GM21529 (cell line): ENCODE measurements at regions not wholly inside any gene's neighbourhood (a gene's known extent, or its start where the extent isn't known, plus 50 kb on each side); places are given as distances from the start of the nearest gene placed in this dataset.
"Not testable (repeated sequence)": the region's sequence is repeated elsewhere in the genome, so short reads cannot be mapped to it uniquely, and the experiment has no call there.

Source experiments
- ATAC-seq: cut with Tn5 transposase; IDR thresholded peaks from one replicate; pipeline ENCODE4 v1.9.1; 2021; ENCODE audit not compliant: unreplicated experiment

DNA sequence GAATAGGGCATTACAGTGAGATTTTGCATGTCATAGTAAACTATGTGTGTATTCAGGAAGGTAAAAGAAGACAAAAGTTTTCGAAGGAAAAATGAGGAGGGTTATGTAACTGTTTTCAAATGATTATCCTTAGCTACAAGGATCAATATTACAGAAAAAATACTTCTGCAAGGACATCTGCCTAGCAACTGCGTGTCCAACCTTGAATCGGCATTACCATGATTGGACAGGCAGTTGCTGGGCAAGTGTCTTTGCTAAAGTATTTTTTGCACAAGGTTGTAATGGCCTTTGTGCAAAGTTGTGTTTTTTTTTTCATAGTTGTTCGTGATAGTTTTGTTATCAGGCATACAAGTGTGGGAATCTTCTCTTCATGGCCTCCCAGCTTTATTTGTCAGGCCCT is 136.8 kb downstream of the FASLG start:
- ATAC-seq, result no peak

DNA sequence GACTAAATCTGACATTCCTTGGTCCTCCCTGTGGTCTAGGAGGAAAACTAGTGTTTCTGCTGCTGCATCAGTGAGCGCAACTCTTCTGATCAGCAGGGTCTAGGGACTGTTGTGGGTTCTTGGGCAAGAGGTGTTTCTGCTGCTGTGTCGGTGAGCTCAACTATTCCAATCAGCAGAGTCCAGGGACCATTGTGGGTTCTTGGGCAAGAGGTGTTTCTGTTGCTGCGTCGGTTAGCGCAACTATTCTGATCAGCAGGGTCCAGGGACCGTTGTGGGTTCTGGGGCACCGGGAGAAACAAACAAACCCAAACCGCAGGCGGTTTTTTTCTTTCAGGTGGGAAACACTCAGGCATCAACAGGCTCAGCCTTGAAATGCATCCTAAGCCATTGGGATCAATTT is 140.9 kb downstream of the FASLG start:
- ATAC-seq, result not testable (repeated sequence)

DNA sequence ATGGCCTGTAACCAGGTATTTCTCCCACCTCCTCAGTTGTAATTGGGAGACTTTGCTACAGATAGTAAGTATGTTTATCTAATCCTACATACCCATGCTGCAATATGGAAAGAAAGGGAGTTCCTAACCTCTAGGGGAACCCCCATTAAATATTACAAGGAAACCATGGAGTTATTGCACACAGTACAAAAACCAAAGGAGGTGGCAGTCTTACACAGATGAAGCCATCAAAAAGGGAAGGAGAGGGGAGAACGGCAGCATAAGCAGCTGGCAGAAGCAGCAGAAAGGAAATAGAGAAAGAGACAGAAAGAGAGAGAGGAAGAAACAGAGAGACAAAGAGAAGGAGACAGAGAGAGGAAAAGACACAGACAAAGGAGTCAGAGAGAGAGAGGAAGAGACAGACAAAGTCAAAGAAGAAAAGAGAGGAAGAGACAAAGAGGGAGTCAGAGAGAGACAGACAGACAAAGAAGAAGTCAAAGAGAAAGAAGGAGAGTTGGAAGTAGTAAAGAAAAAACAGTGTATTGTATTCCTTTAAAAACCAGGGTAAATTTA is 142.9 kb downstream of the FASLG start:
- ATAC-seq, result no peak

DNA sequence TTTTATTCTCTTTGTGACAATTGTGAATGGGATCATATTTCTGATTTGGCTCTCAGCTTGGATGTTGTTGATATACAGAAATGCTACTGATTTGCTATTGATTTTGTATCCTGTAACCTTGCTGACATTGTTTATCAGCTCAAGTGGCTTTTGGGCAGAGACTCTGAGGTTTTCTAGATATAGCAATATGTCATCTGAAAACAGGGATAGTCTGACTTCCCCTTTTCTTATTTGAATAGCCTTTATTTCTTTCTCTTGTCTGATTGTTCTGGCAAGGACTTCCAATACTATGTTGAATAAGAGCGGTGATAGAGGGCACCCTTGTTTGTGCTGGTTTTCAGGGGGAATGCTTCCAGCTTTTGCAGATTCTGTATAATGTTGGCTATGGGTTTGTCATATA is 150.8 kb downstream of the FASLG start:
- ATAC-seq, result no peak

DNA sequence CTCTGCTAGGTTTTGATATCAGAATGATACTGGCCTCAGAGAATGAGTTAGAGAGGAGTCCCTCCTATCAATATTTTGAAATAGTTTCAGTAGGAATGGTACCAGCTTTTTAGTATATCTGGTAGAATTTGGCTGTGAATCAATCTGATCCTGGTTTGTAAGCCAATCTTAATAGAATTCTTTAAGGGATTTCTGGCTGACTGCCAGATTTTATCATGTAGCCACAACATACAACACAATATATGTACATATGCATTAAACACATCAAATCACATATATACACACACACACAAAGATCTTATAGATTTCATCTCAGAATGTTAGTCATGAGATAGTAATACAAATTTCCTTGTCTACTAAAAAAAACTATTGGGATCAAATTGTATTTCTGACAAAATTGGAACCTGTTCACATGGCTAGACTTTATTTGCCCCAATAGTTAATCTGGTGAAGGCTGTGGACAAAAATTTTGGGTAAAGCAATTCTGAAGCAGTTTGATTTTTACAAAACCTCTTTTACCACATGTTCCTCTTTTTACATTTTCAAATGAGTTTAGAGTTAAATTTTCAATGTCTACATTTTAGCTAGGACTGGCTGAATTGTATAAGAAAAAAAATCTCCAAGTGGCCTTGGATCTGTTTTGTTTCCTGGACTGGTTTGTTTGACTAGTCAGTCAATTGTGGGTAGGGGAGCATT is 151.7 kb downstream of the FASLG start:
- ATAC-seq, result no peak

DNA sequence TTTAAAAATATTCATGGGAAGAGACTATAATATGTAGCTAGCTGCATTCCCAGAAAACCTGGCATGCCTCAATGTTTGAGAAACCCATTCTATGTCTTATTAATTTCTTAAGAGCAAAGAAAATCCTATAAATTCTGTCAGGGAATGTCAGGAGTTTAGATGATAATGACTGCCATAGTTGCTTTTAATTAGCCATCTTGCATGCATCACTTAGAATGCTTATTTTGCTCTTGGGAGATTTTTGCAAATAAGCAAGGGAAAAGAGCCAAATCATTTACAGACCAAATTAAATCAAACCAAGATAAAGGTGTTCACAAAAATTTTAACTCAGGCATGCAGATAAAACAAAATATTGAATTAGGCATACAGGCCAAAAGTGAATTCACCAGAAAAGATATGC is 152.8 kb downstream of the FASLG start:
- ATAC-seq, result no peak

DNA sequence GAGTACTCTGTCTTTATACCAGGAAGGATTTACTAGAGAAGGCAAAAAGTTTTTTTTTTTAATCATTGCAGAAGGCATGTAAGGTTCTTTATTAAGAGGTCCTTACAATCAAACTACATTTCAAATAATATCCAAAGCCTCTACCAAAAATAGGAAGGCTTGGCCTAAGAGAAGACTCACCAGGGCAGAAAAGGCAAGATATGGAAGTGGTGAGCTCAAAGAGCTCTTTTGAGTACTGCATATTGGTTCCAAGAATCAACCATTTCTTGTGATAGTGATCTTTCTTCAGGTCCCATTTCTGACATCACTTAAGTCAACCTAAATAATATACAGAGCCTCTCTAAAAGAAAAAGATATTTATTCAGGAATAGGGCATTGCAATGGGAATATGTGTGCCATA is 153.2 kb downstream of the FASLG start:
- no peak for ATAC-seq

DNA sequence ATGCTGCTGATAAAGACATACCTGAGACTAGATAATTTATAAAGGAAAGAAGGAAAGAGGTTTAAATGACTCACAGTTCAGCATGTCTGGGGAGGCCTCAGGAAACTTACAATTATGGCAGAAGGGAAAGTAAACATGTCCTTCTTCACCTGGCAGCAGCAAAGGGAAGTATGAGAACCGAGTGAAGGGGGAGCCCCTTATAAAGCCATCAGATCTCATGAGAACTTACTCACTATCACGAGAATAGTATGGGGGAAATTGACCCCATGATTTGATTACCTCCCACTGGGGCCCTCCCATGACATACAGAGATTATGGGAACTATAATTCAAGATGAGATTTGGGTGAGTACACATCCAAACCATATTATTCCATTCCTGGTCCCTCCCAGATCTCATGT is 154.4 kb downstream of the FASLG start:
- no peak for ATAC-seq

DNA sequence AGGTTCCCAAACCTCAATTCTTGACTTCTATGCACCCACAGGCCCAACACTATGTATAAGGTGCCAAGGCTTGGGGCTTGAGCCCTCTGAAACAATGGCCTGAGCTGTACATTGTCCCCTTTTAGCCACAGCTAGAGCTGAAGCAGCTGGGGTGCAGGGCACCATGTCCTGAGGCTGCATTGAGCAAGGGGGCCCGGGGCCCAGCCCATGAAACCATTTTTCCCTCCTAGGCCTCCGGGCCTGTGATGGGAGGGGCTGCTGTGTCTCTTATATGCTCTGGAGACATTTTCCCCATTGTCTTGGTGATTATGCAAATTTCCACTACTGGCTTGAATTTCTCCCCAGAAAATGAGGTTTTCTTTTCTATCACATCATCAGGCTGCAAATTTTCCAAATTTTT is 155.5 kb downstream of the FASLG start:
- no peak for ATAC-seq

DNA sequence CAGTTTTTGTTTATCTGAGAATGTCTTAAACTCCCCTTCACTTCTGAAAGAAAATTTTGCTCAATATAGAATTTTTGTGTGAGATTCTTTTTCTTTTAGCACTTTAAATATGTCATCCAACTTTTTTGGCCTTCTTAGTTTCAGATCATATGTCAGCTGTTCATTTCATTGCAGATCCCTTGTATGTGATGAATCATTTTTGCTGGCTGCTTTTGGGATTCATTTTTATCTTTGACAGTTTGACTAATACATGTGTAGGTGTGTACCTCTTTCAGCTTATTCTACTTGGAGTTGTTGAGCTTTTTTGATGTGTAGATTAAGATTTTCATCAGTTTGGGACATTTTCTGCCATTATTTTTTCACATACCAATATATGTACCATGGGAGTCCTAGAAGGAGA is 156.8 kb downstream of the FASLG start:
- no peak for ATAC-seq

DNA sequence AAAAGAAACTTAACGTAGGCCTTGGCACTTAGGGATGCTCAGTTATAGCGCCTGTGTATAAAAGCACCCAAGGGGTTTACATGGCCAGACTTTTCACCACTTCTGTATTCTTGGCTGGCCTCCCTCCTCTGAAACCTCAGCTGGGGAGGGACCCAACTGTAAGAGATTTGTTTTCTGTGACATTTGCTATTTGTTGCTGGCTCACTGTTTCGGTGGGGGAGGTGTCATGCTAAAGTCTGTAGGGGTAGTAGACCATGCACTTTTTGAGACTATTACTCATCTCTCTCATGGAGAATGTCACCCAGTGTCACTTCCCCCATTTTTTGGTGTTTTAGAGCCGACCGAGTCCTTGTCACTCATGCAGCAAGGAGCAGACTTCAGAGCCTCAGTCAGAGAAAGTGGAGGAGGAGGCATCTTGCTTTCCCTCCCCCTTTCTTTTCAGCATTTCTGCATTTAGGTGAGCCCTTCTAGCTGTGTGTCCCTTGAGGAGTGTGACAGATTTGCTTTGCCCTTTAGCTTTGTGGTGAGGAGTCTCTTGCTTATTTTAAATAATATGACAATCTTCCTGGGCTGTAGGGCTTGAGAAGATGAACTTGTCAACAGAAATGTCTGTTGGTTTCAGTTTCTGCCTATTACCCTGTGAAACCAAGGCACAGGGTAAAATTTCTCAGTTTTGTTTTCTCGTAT is 160.1 kb downstream of the FASLG start:
- peak; percentile 91 for ATAC-seq

DNA sequence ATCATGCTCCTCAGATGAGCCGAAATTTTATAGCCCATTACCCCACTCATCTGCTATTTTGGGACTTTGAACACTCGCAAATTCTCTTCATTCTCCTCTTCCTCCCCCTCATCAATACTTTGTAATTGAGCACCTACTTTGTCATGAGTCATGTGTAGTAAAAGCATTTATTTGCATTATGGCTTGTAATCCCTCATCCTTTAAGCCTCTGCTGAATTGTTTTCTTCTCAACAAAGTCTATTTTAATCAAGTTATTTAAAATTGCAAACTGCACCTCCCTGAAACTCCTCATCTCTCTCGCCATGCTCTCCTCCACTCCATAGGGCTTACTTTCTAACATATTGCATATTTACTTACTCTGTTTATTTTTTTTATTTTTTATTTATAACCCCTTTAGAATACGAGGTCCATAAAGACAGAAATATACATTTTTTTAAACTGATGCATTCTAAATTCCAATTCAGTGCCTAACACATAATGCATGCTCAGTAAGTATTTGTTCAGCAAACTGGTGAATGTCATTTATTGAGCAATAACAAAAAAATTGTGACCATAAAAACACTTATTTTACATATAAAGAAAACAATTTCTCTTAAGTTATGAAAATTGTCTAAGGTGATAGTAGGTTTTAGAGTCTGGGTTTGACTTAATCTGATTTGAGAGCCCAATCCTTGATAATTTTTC is 161.7 kb downstream of the FASLG start:
- no peak for ATAC-seq

DNA sequence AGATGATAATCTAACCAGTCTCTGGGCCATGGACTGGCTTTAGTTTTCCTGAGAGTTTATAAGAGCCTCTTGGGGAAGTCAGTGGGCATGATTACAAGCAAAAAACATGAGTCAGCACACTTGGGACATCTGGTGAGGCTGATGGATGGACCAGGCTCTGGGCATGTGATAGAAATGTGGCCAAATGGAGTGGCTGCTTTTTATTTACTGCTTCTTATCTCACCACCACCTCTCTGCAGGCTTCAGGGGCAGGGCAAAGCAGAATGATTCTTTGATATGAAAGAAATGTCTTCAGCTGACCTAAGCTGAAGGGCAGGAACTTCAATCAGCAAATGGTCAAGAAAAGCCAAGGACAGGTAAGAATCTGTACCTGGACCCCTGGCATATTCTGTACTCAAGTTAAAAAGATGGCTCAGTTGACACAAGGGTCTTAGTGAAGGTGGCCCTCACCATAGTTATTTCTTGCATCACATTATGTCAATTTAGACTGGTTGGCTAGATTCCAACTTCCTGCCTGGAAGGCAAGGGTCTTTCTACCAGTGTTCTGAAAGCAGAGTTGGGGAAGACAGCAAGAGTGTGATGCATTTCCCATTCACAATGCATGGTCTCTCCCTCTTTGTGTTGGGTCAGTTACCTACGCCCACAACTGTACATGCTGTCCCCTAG is 162.8 kb downstream of the FASLG start:
- no peak for ATAC-seq

DNA sequence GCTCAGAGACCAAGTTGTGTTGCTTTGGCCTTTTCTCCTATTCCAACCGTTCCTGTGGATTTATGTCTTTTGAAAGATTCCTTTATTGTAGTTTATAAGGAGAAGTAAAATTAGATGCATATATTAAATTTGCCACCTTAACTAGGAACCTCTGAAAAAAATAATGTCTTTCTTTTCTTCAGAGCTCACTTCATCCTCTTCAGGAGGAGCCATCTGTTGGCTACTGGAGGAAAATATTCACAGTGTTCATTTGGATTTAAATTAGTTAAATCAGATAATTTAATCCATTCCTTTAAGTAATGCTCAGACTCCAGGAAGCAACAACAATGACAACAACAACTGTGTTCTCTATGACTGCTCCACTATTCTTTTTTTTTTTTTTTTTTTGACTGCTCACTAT is 164.0 kb downstream of the FASLG start:
- no peak for ATAC-seq

DNA sequence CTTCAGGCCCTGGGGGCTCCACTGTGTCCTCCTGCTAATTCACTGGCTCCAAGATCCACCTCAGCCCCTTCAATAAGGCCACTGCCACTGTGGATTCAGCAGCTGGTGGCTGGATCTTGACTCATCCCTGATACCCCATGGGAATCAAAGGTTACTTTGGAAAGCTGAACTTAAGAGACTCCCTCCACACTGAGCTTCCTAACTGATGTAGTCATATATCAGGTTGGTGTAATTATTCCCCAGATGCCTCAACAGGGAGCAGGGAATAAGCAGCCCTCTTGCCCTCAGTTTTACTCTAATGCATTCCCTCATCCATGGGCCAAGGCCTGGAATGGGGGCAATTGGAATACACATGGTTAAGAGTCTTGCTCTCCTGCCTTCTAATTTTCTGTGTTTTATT is 164.6 kb downstream of the FASLG start:
- ATAC-seq, result no peak

DNA sequence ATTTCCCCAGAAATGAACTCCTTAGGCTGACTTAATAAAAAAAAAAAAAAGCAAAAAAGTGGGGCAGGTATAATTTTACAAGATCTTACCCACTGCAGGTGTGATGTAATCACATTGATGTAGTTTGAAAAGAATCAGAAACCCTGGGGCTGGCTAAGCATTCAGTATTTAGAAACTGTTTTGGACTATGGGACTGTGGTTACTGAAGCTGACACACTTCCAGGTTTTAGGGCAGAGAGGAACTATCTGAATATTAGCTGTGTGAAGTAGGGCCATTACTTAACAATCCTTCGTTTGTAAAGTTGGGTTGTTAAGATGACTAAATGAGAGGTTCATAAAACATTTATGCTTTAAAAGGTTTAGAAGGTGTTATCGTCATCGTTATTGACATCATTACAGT is 165.3 kb downstream of the FASLG start:
- ATAC-seq, result no peak

DNA sequence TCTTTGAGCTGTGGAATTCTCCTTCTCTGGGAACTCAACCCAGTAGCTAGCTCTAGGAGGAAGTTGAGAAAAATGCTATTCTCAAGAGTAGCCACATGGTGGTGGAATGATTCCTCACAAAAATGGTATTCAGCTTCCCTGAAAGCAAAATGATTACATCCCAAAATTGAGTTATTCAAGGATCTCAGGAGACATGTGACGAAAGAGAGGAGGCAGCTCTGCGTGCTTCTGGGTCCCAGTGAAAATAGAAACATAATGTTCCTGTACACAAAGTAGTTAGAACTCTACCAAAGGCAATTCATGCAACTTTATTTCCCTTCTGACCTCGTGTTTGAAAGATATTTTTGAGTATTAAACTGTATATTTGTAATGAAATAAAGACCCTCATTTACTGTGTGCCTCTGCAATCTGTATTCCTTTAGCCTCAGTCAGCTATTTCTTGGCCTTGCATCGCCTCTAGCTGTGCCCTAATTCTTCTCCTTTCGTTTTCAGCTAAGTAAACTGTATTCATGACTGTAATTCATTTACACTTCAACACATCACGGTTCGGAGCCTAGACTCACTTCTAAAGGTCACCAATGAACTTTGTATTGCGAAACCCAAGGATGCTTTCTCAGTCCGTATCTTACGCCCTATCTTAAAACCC is 167.3 kb downstream of the FASLG start:
- no peak for ATAC-seq

DNA sequence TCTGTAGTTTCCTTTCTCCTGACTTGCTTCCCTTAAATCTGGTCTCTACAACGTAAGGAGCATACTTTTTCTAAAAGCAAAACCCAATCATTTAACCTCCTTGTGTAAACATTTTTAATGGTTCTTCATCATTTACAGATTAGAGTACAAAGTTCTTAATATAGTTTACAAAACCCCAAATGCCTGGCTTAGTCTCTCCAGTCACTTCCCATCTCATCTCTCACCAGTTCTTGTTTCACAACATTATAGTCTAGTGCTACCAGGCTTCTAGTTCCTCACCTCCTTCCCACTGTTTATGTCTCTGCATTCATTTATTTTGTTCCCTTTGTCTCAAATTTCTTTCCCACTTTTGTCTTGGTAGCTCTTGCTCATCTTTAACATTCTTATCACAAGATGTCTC is 168.4 kb downstream of the FASLG start:
- no peak for ATAC-seq

DNA sequence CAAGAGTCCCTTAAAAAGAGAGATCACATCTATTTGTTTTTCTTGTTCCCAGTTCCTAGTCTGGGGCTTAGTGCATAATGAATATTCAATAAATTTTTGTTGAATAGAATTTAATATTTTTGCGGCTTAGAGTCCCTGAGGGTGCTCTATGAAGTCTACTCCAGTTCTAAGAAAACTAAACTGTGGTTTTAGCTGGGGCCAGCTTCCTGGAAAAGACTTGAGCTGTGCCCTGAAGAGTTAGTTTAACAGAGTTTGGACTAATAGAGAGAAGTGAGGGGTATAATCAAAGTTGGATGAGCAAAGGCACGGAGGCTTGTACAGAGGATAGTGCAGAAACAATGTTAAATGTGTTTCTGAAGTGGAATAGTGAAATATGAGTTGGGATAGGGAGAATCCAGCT is 168.9 kb downstream of the FASLG start:
- ATAC-seq, result no peak

DNA sequence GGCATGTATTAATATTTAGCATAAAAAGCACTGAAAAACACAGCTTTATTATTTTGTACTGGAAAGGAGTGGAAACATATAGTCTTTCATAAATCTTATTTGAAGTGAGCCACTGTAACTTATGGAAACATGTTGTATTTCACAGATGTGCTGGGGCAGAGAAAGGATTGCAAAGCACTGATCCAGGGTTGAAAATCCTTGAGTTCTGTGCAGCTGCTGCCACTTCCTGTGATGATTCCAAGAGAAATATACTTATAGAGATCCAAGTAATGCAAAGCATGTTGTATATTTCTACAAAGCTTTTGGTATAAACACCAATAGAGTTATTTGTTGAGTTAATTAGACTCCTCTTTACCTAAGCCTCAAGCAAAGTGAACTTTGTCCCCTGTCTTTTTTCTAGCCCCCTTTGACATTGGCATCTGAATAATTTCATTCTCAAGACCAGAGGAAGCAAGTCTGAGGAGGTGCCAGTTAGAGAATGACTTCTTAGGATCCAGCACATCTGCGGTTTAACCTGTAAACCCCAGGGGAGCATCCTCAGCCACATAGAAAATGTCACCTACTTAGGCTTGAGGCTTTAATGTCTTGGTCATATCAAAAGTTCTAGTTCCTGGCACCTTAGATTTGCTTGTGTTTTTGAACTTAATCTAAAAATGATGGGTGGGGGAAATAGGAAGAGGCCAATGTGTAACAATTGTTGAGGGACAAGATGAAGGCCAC is 173.3 kb downstream of the FASLG start:
- no peak for ATAC-seq
